CD4-positive, alpha-beta memory T cell (primary cell): ENCODE measurements at regions not wholly inside any gene's neighbourhood (a gene's known extent, or its start where the extent isn't known, plus 50 kb on each side); places are given as distances from the start of the nearest gene placed in this dataset.
"Not testable (repeated sequence)": the region's sequence is repeated elsewhere in the genome, so short reads cannot be mapped to it uniquely, and the experiment has no call there.

Experiments used
- CTCF ChIA-PET: fragments of 350-600 bp; sonication (Branson Sonifier 250); formaldehyde crosslinking; loops from one replicate; lab custom pipeline; 2021; ENCODE audit warnings: inconsistent platforms; ENCODE audit not compliant: partially characterized antibody; lab: Charles Lee
- POLR2A ChIA-PET: fragments of 350-600 bp; sonication (Branson Sonifier 250); formaldehyde crosslinking; loops from one replicate; lab custom pipeline; 2021; ENCODE audit not compliant: partially characterized antibody; lab: Charles Lee
- DNase-seq, 5 donors: peaks; one replicate each; pipeline versions ENCODE4 v3.0.0 to v3.0.0-alpha.2; 2020 to 2022; ENCODE audit warnings: mixed read lengths in 1 of 5
- H3K27ac ChIP-seq: one replicate; pipeline ENCODE4 v1.7.0; 2013; ENCODE audit warnings: low read depth, low read length
- H3K27me3 ChIP-seq: 2 replicates; pipeline ENCODE4 v1.7.0; 2013; ENCODE audit warnings: mild to moderate bottlenecking, low read length, moderate library complexity; ENCODE audit not compliant: insufficient read depth
- H3K36me3 ChIP-seq: 2 replicates; pipeline ENCODE4 v1.7.0; 2013; ENCODE audit warnings: mild to moderate bottlenecking, low read length, moderate library complexity; ENCODE audit not compliant: insufficient read depth
- H3K4me1 ChIP-seq: 2 replicates; pipeline ENCODE4 v1.7.0; 2013; ENCODE audit warnings: mild to moderate bottlenecking, low read length, moderate library complexity; ENCODE audit not compliant: insufficient read depth
- H3K4me3 ChIP-seq, 2 donors: one replicate each; pipeline ENCODE4 v1.7.0; 2013; ENCODE audit warnings: low read length in 2 of 2, mild to moderate bottlenecking in 1 of 2
- H3K9me3 ChIP-seq, 2 donors: one replicate each; pipeline ENCODE4 v1.7.0; 2013; ENCODE audit warnings: low read length in 2 of 2, control low read depth in 1 of 2; ENCODE audit not compliant: control insufficient read depth in 1 of 2
- H3K27ac Mint-ChIP-seq, 7 donors: one replicate each; pipeline ENCODE4 v1.8.0; 2020 to 2021; ENCODE audit warnings: mixed read lengths in 7 of 7, mild to moderate bottlenecking in 6 of 7, inconsistent platforms in 3 of 7, moderate library complexity in 3 of 7
- H3K27me3 Mint-ChIP-seq, 2 donors: one replicate each; pipeline ENCODE4 v1.8.0; 2020 to 2021; ENCODE audit warnings: mixed read lengths in 2 of 2
- H3K36me3 Mint-ChIP-seq, 2 donors: one replicate each; pipeline ENCODE4 v1.8.0; 2020 to 2021; ENCODE audit warnings: mixed read lengths in 2 of 2, inconsistent platforms in 1 of 2, mild to moderate bottlenecking in 1 of 2
- H3K4me1 Mint-ChIP-seq, 4 donors: one replicate each; pipeline ENCODE4 v1.8.0; 2020 to 2021; ENCODE audit warnings: mixed read lengths in 4 of 4, mild to moderate bottlenecking in 1 of 4
- H3K4me3 Mint-ChIP-seq, 8 donors: one replicate each; pipeline ENCODE4 v1.8.0; 2020 to 2021; ENCODE audit warnings: mixed read lengths in 8 of 8, mild to moderate bottlenecking in 7 of 8, moderate library complexity in 6 of 8, inconsistent platforms in 3 of 8
- H3K9me3 Mint-ChIP-seq, 8 donors: one replicate each; pipeline ENCODE4 v1.8.0; 2020 to 2021; ENCODE audit warnings: mixed read lengths in 8 of 8, mild to moderate bottlenecking in 5 of 8, inconsistent platforms in 3 of 8, moderate library complexity in 1 of 8
- intact Hi-C: fragments of 100-400 bp; cut with micrococcal nuclease; formaldehyde crosslinking; loops from one replicate; pipeline ENCODE4 v1.15.1; 2023

DNA sequence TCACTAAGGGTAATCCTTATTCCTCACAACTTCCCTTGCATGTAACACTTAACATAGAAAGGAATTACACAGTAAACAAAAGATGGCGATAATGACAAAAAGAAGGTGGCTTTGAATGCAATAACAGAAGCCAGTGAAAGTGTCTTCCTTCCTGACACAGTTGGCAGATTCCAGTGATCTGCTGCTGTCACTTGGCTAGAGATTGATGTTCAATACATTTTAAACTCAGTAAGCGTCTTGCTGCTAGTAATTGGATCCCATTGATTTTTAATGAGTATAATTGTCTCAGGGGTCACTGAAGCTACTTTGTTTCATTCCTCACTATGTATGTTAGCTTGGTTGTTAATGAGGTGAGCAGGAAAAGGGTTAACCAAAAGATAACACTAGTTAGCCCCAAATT is 692.7 kb downstream of the NTRK3 start:
- Mint-ChIP-seq H3K27ac (no peak overlapping the region), H3K4me1 (peaks cover 0 to 6% (median 2%) of the 10 kb centered on the region in 4 donors), H3K27me3 (no peaks in the 10 kb centered on the region), H3K4me3 (no peak overlapping the region), H3K36me3 (no peaks in the 10 kb centered on the region), H3K9me3 (peaks cover 0 to 7% (median 4%) of the 10 kb centered on the region in 8 donors)
- no peaks in the 10 kb centered on the region for H3K9me3 ChIP-seq
- no peaks in the 10 kb centered on the region for H3K4me1 ChIP-seq
- no peaks in the 10 kb centered on the region for H3K27me3 ChIP-seq
- POLR2A ChIA-PET = no interaction called here
- H3K36me3 ChIP-seq = no peaks in the 10 kb centered on the region
- intact Hi-C loops = no loop called here
- DNase-seq = no peak
- CTCF ChIA-PET = no interaction called here
- H3K4me3 ChIP-seq = no peak overlapping the region
- H3K27ac ChIP-seq = no peak overlapping the region

DNA sequence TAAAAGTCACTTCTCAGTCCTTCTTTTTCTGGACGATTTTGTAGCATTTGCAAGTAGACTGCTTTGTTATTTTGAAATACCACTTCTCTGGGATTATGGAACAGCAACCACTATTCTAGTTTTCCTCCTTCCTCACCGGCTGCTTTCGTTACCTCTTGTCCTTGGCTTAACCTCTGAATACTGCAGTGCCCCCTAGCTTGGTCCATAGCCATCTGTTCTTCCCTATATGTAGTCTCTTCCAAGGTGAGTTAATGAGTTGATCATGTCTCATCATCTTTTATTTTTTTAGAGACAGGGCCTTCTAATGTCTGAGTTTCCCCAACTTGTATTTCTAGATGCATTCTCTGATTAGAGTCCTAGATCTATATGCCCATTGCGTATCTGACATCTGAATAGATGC is 694.3 kb downstream of the NTRK3 start:
- no peak for DNase-seq
- H3K27ac ChIP-seq = no peak overlapping the region
- H3K4me3 ChIP-seq = no peak overlapping the region
- Mint-ChIP-seq H3K36me3 (no peaks in the 10 kb centered on the region), H3K9me3 (peaks cover 0 to 8% (median 4%) of the 10 kb centered on the region in 8 donors), H3K4me3 (no peak overlapping the region), H3K27ac (no peak overlapping the region), H3K27me3 (no peaks in the 10 kb centered on the region), H3K4me1 (no peaks in the 10 kb centered on the region)
- no peaks in the 10 kb centered on the region for H3K27me3 ChIP-seq
- no peaks in the 10 kb centered on the region for H3K36me3 ChIP-seq
- ChIA-PET POLR2A (no interaction called here), CTCF (no interaction called here)
- intact Hi-C loops = no loop called here
- H3K4me1 ChIP-seq = no peaks in the 10 kb centered on the region
- no peaks in the 10 kb centered on the region for H3K9me3 ChIP-seq

GRCh38 chr15:87561641-87562040 is 694.9 kb downstream of the NTRK3 start:
- CTCF ChIA-PET = no interaction called here

DNA sequence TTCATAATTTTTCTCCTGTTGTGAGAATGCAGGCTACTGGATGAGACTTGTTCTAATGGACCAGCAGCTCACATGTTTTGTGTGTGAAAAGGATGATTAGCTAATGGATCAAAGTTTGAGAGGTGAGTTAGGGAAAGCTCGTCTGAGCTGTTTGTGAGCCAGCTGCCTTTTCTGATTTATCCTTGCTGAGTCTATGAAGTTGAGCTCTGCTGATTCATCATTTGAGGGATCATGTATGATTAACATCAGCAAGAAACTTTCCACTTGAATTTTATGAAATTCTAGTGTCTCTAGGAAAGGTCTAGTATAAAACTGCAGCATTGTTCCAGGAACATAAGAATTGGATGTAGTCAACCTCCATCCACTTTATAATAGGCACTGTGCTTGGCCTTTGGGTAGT is 698.7 kb downstream of the NTRK3 start:
- H3K9me3 Mint-ChIP-seq = peaks cover 2 to 22% (median 18%) of the 10 kb centered on the region in 8 donors
- no peaks in the 10 kb centered on the region for H3K27me3 ChIP-seq
- no peak overlapping the region for H3K27ac Mint-ChIP-seq
- H3K36me3 Mint-ChIP-seq = no peaks in the 10 kb centered on the region
- peaks cover 0 to 1% of the 10 kb centered on the region in 2 donors for H3K27me3 Mint-ChIP-seq
- no peaks in the 10 kb centered on the region for H3K4me1 ChIP-seq
- H3K4me3 ChIP-seq = no peak overlapping the region
- no peak overlapping the region for H3K4me3 Mint-ChIP-seq
- ChIA-PET POLR2A (no interaction called here), CTCF (no interaction called here)
- no peaks in the 10 kb centered on the region for H3K36me3 ChIP-seq
- DNase-seq = no peak
- peaks cover 0 to 3% of the 10 kb centered on the region in 2 donors for H3K9me3 ChIP-seq
- no peaks in the 10 kb centered on the region for H3K4me1 Mint-ChIP-seq
- intact Hi-C loops = no loop called here
- H3K27ac ChIP-seq = no peak overlapping the region

More at GRCh38 chr15:87561641-87562040, 694.9 kb downstream of the NTRK3 start:
- Mint-ChIP-seq H3K9me3 (peaks cover 0 to 8% (median 4%) of the 10 kb centered on the region in 8 donors), H3K36me3 (no peaks in the 10 kb centered on the region), H3K27ac (no peak overlapping the region), H3K4me1 (no peaks in the 10 kb centered on the region), H3K4me3 (no peak overlapping the region), H3K27me3 (no peaks in the 10 kb centered on the region)
- Histone ChIP-seq H3K9me3 (no peaks in the 10 kb centered on the region), H3K4me3 (no peak overlapping the region), H3K27me3 (no peaks in the 10 kb centered on the region), H3K4me1 (no peaks in the 10 kb centered on the region), H3K27ac (no peak overlapping the region), H3K36me3 (no peaks in the 10 kb centered on the region)
- POLR2A ChIA-PET = no interaction called here
- no peak for DNase-seq
- intact Hi-C loops = no loop called here

- peaks cover 0 to 1% of the 10 kb centered on the region in 2 donors for H3K27me3 Mint-ChIP-seq
- no peaks in the 10 kb centered on the region for H3K27me3 ChIP-seq
- H3K27ac Mint-ChIP-seq = no peak overlapping the region
- no peaks in the 10 kb centered on the region for H3K36me3 Mint-ChIP-seq
- no peaks in the 10 kb centered on the region for H3K4me1 Mint-ChIP-seq
- no peaks in the 10 kb centered on the region for H3K4me1 ChIP-seq
- H3K4me3 Mint-ChIP-seq = no peak overlapping the region
- ChIA-PET POLR2A (no interaction called here), CTCF (no interaction called here)
- intact Hi-C loops = no loop called here
- H3K9me3 Mint-ChIP-seq = peaks cover 2 to 19% (median 18%) of the 10 kb centered on the region in 8 donors
- H3K36me3 ChIP-seq = no peaks in the 10 kb centered on the region
- no peak overlapping the region for H3K27ac ChIP-seq
- H3K9me3 ChIP-seq = peaks cover 0 to 3% of the 10 kb centered on the region in 2 donors
- no peak for DNase-seq
- H3K4me3 ChIP-seq = no peak overlapping the region
Observed at GRCh38 chr15:87556886-87557285, 699.7 kb downstream of the NTRK3 start.

DNA sequence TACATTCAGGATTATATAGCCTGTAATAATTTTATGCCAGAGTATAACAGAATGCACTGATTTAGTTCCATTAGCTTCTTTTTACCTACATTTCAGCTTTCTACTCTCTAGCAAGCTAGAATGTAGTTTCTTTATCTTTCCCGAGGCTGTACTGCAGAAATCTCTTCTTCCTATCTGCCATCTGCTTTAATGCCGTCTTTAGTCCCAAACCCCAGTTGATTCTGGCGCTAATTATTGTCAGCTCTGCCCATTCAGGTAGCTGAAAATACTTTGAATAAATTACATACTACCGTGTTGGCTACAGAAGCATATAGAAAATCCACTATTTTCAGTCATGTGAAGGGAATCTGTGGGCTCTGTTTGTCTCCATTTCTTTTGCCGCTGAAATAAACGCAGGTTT is 706.7 kb downstream of the NTRK3 start:
- Mint-ChIP-seq H3K4me3 (no peak overlapping the region), H3K4me1 (no peaks in the 10 kb centered on the region), H3K27me3 (no peaks in the 10 kb centered on the region), H3K9me3 (peaks cover 2 to 16% (median 11%) of the 10 kb centered on the region in 8 donors), H3K36me3 (no peaks in the 10 kb centered on the region), H3K27ac (no peak overlapping the region)
- Histone ChIP-seq H3K27ac (no peak overlapping the region), H3K27me3 (no peaks in the 10 kb centered on the region), H3K36me3 (no peaks in the 10 kb centered on the region), H3K9me3 (peaks cover 0 to 3% of the 10 kb centered on the region in 2 donors), H3K4me1 (no peaks in the 10 kb centered on the region), H3K4me3 (no peak overlapping the region)
- intact Hi-C loops = no loop called here
- no peak for DNase-seq
- ChIA-PET POLR2A (no interaction called here), CTCF (no interaction called here)

GRCh38 chr15:87549296-87549695 is 707.2 kb downstream of the NTRK3 start:
- no peaks in the 10 kb centered on the region for H3K27me3 ChIP-seq
- Mint-ChIP-seq H3K9me3 (peaks cover 2 to 14% (median 10%) of the 10 kb centered on the region in 8 donors), H3K4me3 (no peak overlapping the region), H3K27ac (no peak overlapping the region), H3K27me3 (peaks cover 0 to 2% of the 10 kb centered on the region in 2 donors), H3K4me1 (no peaks in the 10 kb centered on the region), H3K36me3 (no peaks in the 10 kb centered on the region)
- no peak overlapping the region for H3K4me3 ChIP-seq
- CTCF ChIA-PET = no interaction called here
- H3K4me1 ChIP-seq = no peaks in the 10 kb centered on the region
- POLR2A ChIA-PET = no interaction called here
- intact Hi-C loops = no loop called here
- no peaks in the 10 kb centered on the region for H3K36me3 ChIP-seq
- DNase-seq = no peak
- H3K27ac ChIP-seq = no peak overlapping the region
- peaks cover 0 to 3% of the 10 kb centered on the region in 2 donors for H3K9me3 ChIP-seq

DNA sequence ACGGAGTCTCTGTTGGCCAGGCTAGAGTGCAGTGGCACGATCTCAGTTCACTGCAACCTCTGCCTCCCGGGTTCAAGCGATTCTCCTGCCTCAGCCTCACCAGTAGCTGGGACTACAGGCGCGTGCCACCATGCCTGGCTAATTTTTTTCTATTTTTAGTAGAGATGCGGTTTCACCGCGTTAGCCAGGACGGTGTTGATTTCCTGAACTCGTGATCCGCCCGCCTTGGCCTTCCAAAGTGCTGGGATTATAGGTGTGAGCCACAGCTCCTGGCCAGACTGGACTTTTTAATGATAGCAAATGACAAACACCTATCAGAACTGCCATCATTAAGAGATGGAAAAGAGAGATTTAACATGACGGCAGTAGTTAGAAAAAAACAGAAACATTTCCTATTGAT is 707.9 kb downstream of the NTRK3 start:
- POLR2A ChIA-PET, H3K4me1 ChIP-seq, H3K9me3 Mint-ChIP-seq, H3K27me3 ChIP-seq, H3K27me3 Mint-ChIP-seq, intact Hi-C loops, H3K9me3 ChIP-seq, H3K4me3 ChIP-seq, H3K4me1 Mint-ChIP-seq, DNase-seq, H3K27ac ChIP-seq, H3K27ac Mint-ChIP-seq, H3K4me3 Mint-ChIP-seq, H3K36me3 ChIP-seq, H3K36me3 Mint-ChIP-seq: not testable (repeated sequence)
- CTCF ChIA-PET = interaction anchor here (0.6 kb wide), 1 partner anchor 585 kb away, joined by 3 read pairs; no protein-coding TSS in a partner anchor
